Transverse colon (tissue), 4 donors: ENCODE measurements at regions not wholly inside any gene's neighbourhood (a gene's known extent, or its start where the extent isn't known, plus 50 kb on each side); places are given as distances from the start of the nearest gene placed in this dataset.
"Not testable (repeated sequence)": the region's sequence is repeated elsewhere in the genome, so short reads cannot be mapped to it uniquely, and the experiment has no call there.

Source experiments
- DNase-seq: peaks from one replicate; pipeline ENCODE4 v3.0.0-alpha.2; 2019
- H3K27ac ChIP-seq, 4 donors: fragments of 200-600 bp; sonication (generic); 2 replicates each; pipeline ENCODE4 v1.5.1; 2016 to 2018; ENCODE audit warnings: inconsistent platforms in 4 of 4
- H3K27me3 ChIP-seq: fragments of 200-600 bp; sonication (generic); 2 replicates; pipeline ENCODE4 v1.5.1; 2017; ENCODE audit warnings: inconsistent platforms
- H3K36me3 ChIP-seq, 4 donors: fragments of 200-600 bp; sonication (generic); 2 replicates each; pipeline ENCODE4 v1.5.1; 2017 to 2019; ENCODE audit warnings: inconsistent platforms in 4 of 4
- H3K4me1 ChIP-seq, 4 donors: fragments of 200-600 bp; sonication (generic); 2 replicates each; pipeline ENCODE4 v1.5.1; 2017 to 2020; ENCODE audit warnings: inconsistent platforms in 4 of 4
- H3K4me3 ChIP-seq, 4 donors: fragments of 200-600 bp; sonication (generic); 1 replicate in 1 of 4; 2 replicates in 3 of 4; pipeline versions ENCODE4 v1.5.1 to v1.6.1; 2017 to 2019; ENCODE audit warnings: inconsistent platforms in 4 of 4
- H3K9me3 ChIP-seq, 2 donors: fragments of 200-600 bp; sonication (generic); 2 replicates each; pipeline ENCODE4 v1.5.1; 2017 to 2019; ENCODE audit warnings: inconsistent platforms in 2 of 2
- WGBS, 2 donors: methylation state at CpG; one replicate each; pipeline ENCODE4 v1.1.5; 2018; ENCODE audit warnings: low coverage in 1 of 2; 5-methylcytosine and 5-hydroxymethylcytosine counted together
- in situ Hi-C, 4 donors: fragments of 200-750 bp; cut with MboI; loops; one replicate each; pipeline versions ENCODE4 v1.15.0 to v1.15.1; 2017; ENCODE audit warnings: low sequenced_read_pairs in 3 of 4, low pct_ligation_motif_present in 1 of 4, low pct_unique_long_range_greater_than_20kb in 1 of 4
- intact Hi-C: fragments of 100-400 bp; cut with DNase I; formaldehyde crosslinking; loops from one replicate; pipeline ENCODE4 v1.15.1; 2023; ENCODE audit warnings: low total_unique reads

DNA sequence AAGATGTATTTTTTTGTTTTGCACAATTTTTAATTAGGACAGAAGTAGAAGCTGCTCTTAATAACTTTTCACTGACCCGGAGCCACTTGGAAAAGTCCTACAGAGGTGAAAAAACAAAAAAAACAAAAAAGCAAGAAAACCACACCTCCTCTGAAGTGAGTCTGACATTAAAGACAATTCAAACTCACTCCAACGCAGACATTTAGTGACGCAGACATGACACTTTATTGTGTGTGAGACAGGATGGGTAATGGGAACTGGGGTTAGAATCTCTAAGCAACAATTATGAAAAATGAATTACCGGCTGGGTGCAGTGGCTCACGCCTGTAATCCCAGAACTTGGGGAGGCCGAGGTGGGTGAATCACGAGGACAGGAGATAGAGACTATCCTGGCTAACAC is 370.0 kb upstream of the SPATA31A3 start:
- H3K9me3 ChIP-seq, H3K27ac ChIP-seq, intact Hi-C loops, H3K4me1 ChIP-seq, in situ Hi-C loops, DNase-seq, H3K36me3 ChIP-seq, H3K4me3 ChIP-seq, H3K27me3 ChIP-seq: not testable (repeated sequence)
- WGBS, 2 donors: no CpG with 5 or more reads among the region's 7 CpGs

- H3K9me3 ChIP-seq, in situ Hi-C loops, H3K4me1 ChIP-seq, H3K27ac ChIP-seq, H3K36me3 ChIP-seq, H3K27me3 ChIP-seq, intact Hi-C loops, H3K4me3 ChIP-seq, DNase-seq: not testable (repeated sequence)
- no CpG with 5 or more reads among the region's 4 CpGs for WGBS, 2 donors
Observed at GRCh38 chr9:67353961-67354360, 361.6 kb upstream of the SPATA31A3 start.

- H3K27me3 ChIP-seq, H3K36me3 ChIP-seq, H3K4me1 ChIP-seq, in situ Hi-C loops, DNase-seq, H3K27ac ChIP-seq, intact Hi-C loops, H3K9me3 ChIP-seq, H3K4me3 ChIP-seq: not testable (repeated sequence)
- WGBS, 2 donors: no CpG with 5 or more reads among the region's 2 CpGs
Observed at GRCh38 chr9:67349424-67349759, 357.0 kb upstream of the SPATA31A3 start.

GRCh38 chr9:67348562-67349423 is 356.4 kb upstream of the SPATA31A3 start:
- H3K9me3 ChIP-seq, H3K36me3 ChIP-seq, DNase-seq, H3K27me3 ChIP-seq, intact Hi-C loops, H3K4me1 ChIP-seq, in situ Hi-C loops, H3K4me3 ChIP-seq, H3K27ac ChIP-seq: not testable (repeated sequence)
- WGBS, 2 donors: no CpG with 5 or more reads among the region's 2 CpGs

- H3K4me3 ChIP-seq, in situ Hi-C loops, DNase-seq, H3K4me1 ChIP-seq, H3K9me3 ChIP-seq, H3K27ac ChIP-seq, H3K36me3 ChIP-seq, intact Hi-C loops, H3K27me3 ChIP-seq: not testable (repeated sequence)
- no CpG with 5 or more reads among the region's 4 CpGs for WGBS, 2 donors
Observed at GRCh38 chr9:67348094-67348493, 355.7 kb upstream of the SPATA31A3 start.

- H3K27ac ChIP-seq, in situ Hi-C loops, H3K4me1 ChIP-seq, H3K27me3 ChIP-seq, H3K4me3 ChIP-seq, H3K9me3 ChIP-seq, H3K36me3 ChIP-seq, intact Hi-C loops, DNase-seq: not testable (repeated sequence)
- WGBS, 2 donors: no CpG with 5 or more reads among the region's 7 CpGs
Observed at GRCh38 chr9:67339216-67339615, 346.9 kb upstream of the SPATA31A3 start.

DNA sequence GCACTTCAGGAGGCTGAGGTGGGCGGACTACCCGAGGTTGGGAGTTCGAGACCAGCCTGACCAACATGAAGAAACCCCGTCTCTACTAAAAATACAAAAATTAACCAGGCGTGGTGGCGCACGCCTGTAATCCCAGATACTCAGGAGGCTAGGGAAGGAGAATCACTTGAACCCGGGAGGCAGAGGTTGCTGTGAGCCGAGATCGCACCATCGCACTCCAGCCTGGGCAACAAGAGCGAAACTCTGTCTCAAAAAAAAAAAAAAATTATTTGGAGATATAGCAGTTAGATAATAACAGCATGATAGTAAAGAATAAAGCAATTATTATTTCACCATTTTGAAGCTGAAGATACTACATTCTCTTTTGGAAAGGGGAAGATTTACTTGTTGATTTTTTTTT is 345.9 kb upstream of the SPATA31A3 start:
- H3K36me3 ChIP-seq, H3K4me3 ChIP-seq, H3K4me1 ChIP-seq, H3K9me3 ChIP-seq, DNase-seq, H3K27me3 ChIP-seq, H3K27ac ChIP-seq, in situ Hi-C loops, intact Hi-C loops: not testable (repeated sequence)
- WGBS, 2 donors: 90% methylated on average over 8 of the region's 12 CpGs; no CpG with 5 or more reads in 1 of the 2 donors

DNA sequence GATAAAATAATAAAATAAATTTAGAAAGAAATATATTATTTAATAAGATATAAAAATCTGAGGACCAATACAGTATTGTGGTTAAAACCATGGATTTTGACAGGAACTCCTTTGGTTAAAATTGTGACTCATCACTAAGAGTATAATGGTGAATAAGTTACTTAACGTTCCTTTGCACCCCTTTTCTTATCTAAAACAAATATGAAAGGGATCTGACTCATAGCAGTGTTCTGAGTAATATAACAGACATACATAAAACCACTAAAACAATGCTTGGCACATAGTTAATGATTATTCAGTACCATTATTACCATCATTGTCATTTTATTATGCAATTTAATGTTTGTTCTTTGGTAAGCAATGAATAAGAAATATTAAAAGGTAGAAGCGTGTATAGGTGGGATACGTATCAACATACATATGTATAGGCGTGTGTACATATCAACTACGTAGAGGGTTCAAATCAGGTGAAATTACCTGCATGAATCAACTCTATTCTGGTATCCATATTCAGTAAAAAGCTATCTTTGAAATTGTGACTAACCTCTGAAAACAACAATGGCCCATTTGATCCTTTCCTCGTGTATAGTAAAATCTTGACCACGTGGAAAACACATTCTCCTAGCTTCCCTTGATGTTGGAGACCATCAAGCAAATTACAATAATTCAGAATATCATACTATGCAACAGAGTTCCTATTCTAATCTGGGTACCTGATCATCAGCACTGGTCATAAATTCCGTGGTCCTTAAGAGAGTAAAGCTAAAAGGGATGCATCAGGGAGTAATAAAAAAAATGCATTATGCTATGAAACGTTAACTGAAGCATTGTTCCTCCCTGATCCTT is 342.6 kb upstream of the SPATA31A3 start:
- DNase-seq, in situ Hi-C loops: not testable (repeated sequence)

DNA sequence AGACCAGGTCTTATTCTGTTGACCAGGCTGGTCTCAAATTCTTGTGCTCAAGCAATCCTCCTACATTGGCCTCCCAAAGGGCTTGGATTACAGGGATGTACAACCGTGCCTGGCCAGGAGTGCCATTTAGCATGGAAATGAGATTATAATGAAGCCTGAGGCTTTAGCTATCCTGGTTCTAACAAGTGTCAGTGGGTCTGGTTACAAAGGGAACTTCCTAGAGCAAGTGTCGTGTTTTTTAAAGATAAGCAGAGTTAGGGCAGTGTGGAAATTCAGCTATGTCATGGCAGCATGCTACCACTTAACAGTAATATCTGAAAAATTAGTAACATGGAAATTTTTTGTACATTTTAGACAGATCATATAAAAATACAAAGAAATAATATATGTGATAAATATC is 339.3 kb upstream of the SPATA31A3 start:
- in situ Hi-C loops, DNase-seq, H3K27me3 ChIP-seq, H3K9me3 ChIP-seq, intact Hi-C loops, H3K27ac ChIP-seq, H3K36me3 ChIP-seq, H3K4me1 ChIP-seq, H3K4me3 ChIP-seq: not testable (repeated sequence)
- no CpG with 5 or more reads among the region's 2 CpGs for WGBS, 2 donors

More for the DNA sequence above, 342.6 kb upstream of the SPATA31A3 start:
- H3K4me3 ChIP-seq, H3K36me3 ChIP-seq, H3K27me3 ChIP-seq, H3K4me1 ChIP-seq, H3K27ac ChIP-seq, H3K9me3 ChIP-seq, intact Hi-C loops: not testable (repeated sequence)
- whole genome bisulfite sequencing, 2 donors: no CpG with 5 or more reads among the region's 9 CpGs

DNA sequence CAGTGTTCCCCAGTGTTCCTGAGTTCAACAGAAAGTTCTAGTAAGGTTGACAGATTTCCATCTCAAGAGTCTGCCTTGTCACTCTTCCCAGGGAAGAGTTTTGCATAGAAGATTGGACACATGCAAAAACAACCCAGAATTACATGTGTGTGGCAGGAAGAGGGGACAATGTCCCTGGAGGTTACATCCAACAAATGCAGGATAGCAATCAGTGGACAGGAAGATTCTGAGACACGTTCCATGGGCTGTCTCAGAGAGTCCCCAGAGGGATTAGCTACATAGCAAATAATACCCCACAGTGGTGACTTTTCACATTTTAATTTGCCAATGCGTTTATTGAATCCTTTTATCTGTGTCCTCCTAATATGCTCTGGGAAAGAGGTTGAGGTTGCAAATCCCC is 321.1 kb upstream of the SPATA31A3 start:
- H3K4me3 ChIP-seq, intact Hi-C loops, H3K36me3 ChIP-seq, H3K27ac ChIP-seq, DNase-seq, in situ Hi-C loops, H3K9me3 ChIP-seq, H3K4me1 ChIP-seq, H3K27me3 ChIP-seq: not testable (repeated sequence)
- no CpG with 5 or more reads among the region's 2 CpGs for WGBS, 2 donors

GRCh38 chr9:67312504-67312903 is 320.2 kb upstream of the SPATA31A3 start:
- in situ Hi-C loops, H3K27ac ChIP-seq, H3K36me3 ChIP-seq, intact Hi-C loops, H3K4me3 ChIP-seq, H3K9me3 ChIP-seq, H3K27me3 ChIP-seq, DNase-seq, H3K4me1 ChIP-seq: not testable (repeated sequence)
- WGBS, 2 donors: no CpG with 5 or more reads among the region's 5 CpGs
